HG02759 (cell line): ENCODE measurements at regions not wholly inside any gene's neighbourhood (a gene's known extent, or its start where the extent isn't known, plus 50 kb on each side); places are given as distances from the start of the nearest gene placed in this dataset.
"Not testable (repeated sequence)": the region's sequence is repeated elsewhere in the genome, so short reads cannot be mapped to it uniquely, and the experiment has no call there.

Experiments
- ATAC-seq: cut with Tn5 transposase; IDR thresholded peaks from one replicate; pipeline ENCODE4 v1.9.1; 2021; ENCODE audit warnings: mild to moderate bottlenecking, moderate library complexity; ENCODE audit not compliant: unreplicated experiment

- no peak for ATAC-seq
These were observed 213.4 kb upstream of the ELL2 start for GRCh38 chr5:96175090-96175489.

- no peak for ATAC-seq
These were observed 211.7 kb upstream of the ELL2 start for GRCh38 chr5:96173366-96173765.

- ATAC-seq: no peak
These were observed 210.8 kb upstream of the ELL2 start for GRCh38 chr5:96172436-96172835.

- not testable (repeated sequence) for ATAC-seq
These were observed 210.3 kb upstream of the ELL2 start for GRCh38 chr5:96171973-96172372.

- not testable (repeated sequence) for ATAC-seq
These were observed 209.0 kb upstream of the ELL2 start for GRCh38 chr5:96170481-96171125.

- ATAC-seq: not testable (repeated sequence)
These were observed 207.2 kb upstream of the ELL2 start for GRCh38 chr5:96168833-96169232.

- ATAC-seq: no peak
These were observed 197.4 kb upstream of the ELL2 start for GRCh38 chr5:96159043-96159442.

- no peak for ATAC-seq
These were observed 196.2 kb upstream of the ELL2 start for GRCh38 chr5:96157841-96158291.

GRCh38 chr5:96157077-96157780 lies 195.6 kb upstream of the ELL2 start:
- no peak for ATAC-seq

- ATAC-seq: no peak
These were observed 193.5 kb upstream of the ELL2 start for GRCh38 chr5:96155147-96155546.

GRCh38 chr5:96151891-96152290 lies 190.2 kb upstream of the ELL2 start:
- peak; percentile 70 for ATAC-seq

- ATAC-seq: no peak
These were observed 188.4 kb upstream of the ELL2 start for GRCh38 chr5:96150007-96150406.

- no peak for ATAC-seq
These were observed 187.9 kb upstream of the ELL2 start for GRCh38 chr5:96149546-96149945.

GRCh38 chr5:96149021-96149420 lies 187.4 kb upstream of the ELL2 start:
- no peak for ATAC-seq

GRCh38 chr5:96148376-96148775 lies 186.7 kb upstream of the ELL2 start:
- ATAC-seq: no peak

GRCh38 chr5:96147866-96148265 lies 186.2 kb upstream of the ELL2 start:
- no peak for ATAC-seq

- peak; percentile 87 for ATAC-seq
These were observed 185.0 kb upstream of the ELL2 start for GRCh38 chr5:96146675-96147074.

- ATAC-seq: no peak
These were observed 182.6 kb upstream of the ELL2 start for GRCh38 chr5:96144289-96144688.

- ATAC-seq: no peak
These were observed 181.8 kb upstream of the ELL2 start for GRCh38 chr5:96143450-96143849.

GRCh38 chr5:96142786-96143434 lies 181.3 kb upstream of the ELL2 start:
- no peak for ATAC-seq

- ATAC-seq: no peak
These were observed 180.6 kb upstream of the ELL2 start for GRCh38 chr5:96142184-96142781.

GRCh38 chr5:96141749-96142148 lies 180.1 kb upstream of the ELL2 start:
- ATAC-seq: no peak
